ENCODE measurements at regions not wholly inside any gene's neighbourhood (a gene's known extent, or its start where the extent isn't known, plus 50 kb on each side); places are given as distances from the start of the nearest gene placed in this dataset.

- Histone ChIP-seq H4K20me1 (ENCODE audit: insufficient read depth) (no peaks in the 10 kb centered on the region), H3K79me2 (replicated peaks; ENCODE audit: insufficient read depth, low read length) (no peaks in the 10 kb centered on the region), H3K9me2 (ENCODE audit: insufficient read depth, low read length) (no peaks in the 10 kb centered on the region), H3K36me3 (ENCODE audit: insufficient read depth, low read length) (no peaks in the 10 kb centered on the region), H3K4me3 (ENCODE audit: low read length) (no peak overlapping the region), H3K27me3 (ENCODE audit: insufficient read depth, low read depth, low read length) (no peaks in the 10 kb centered on the region), H3K9me3 (ENCODE audit: low read length) (no peaks in the 10 kb centered on the region), H3K9ac (ENCODE audit: low read length) (no peak overlapping the region), H3K4me2 (ENCODE audit: low read length) (no peak overlapping the region), H2AFZ (ENCODE audit: low read depth, low read length) (no peak overlapping the region), H3K27ac (ENCODE audit: low read length) (no peak overlapping the region), H3F3A (ENCODE audit: insufficient read depth, low read length, poor library complexity, severe bottlenecking) (no peaks in the 10 kb centered on the region)
- TF ChIP-seq REST (IDR thresholded peaks at IDR 0.05; ENCODE audit: borderline replicate concordance) (no peak), CTCF (IDR thresholded peaks at IDR 0.05; ENCODE audit: poor library complexity, severe bottlenecking) (no peak), POLR2AphosphoS5 (IDR thresholded peaks at IDR 0.05) (no peak), EZH2 (IDR thresholded peaks at IDR 0.05; ENCODE audit: borderline replicate concordance, insufficient read depth, low read length, poor library complexity, severe bottlenecking) (no peak), EP300 (conservative IDR thresholded peaks at IDR 0.05; ENCODE audit: poor library complexity, severe bottlenecking) (no peak), TAF1 (IDR thresholded peaks at IDR 0.05; ENCODE audit: low read depth) (no peak), RAD21 (conservative IDR thresholded peaks at IDR 0.05) (no peak), MXI1 (conservative IDR thresholded peaks at IDR 0.05; ENCODE audit: poor library complexity, severe bottlenecking) (no peak), SMC3 (conservative IDR thresholded peaks at IDR 0.05; ENCODE audit: poor library complexity) (no peak)
These were observed 490.9 kb upstream of the CFAP20DC start for GRCh38 chr3:59540696-59541095.

GRCh38 chr3:59540241-59540640, 490.4 kb upstream of the CFAP20DC start:
- H3K4me3 ChIP-seq (ENCODE audit: low read length): no peak overlapping the region
- no peak overlapping the region for H3K27ac ChIP-seq (ENCODE audit: low read length)
- no peaks in the 10 kb centered on the region for H3K27me3 ChIP-seq (ENCODE audit: insufficient read depth, low read depth, low read length)
- no peaks in the 10 kb centered on the region for H3K79me2 ChIP-seq (replicated peaks; ENCODE audit: insufficient read depth, low read length)
- H4K20me1 ChIP-seq (ENCODE audit: insufficient read depth): no peaks in the 10 kb centered on the region
- TF ChIP-seq SMC3 (conservative IDR thresholded peaks at IDR 0.05; ENCODE audit: poor library complexity) (no peak), EP300 (conservative IDR thresholded peaks at IDR 0.05; ENCODE audit: poor library complexity, severe bottlenecking) (no peak)
- H2AFZ ChIP-seq (ENCODE audit: low read depth, low read length): no peak overlapping the region
- H3K9me2 ChIP-seq (ENCODE audit: insufficient read depth, low read length): no peaks in the 10 kb centered on the region
- no peak overlapping the region for H3K4me2 ChIP-seq (ENCODE audit: low read length)
- H3K36me3 ChIP-seq (ENCODE audit: insufficient read depth, low read length): no peaks in the 10 kb centered on the region
- H3K9ac ChIP-seq (ENCODE audit: low read length): no peak overlapping the region
- H3K9me3 ChIP-seq (ENCODE audit: low read length): no peaks in the 10 kb centered on the region
- no peaks in the 10 kb centered on the region for H3F3A ChIP-seq (ENCODE audit: insufficient read depth, low read length, poor library complexity, severe bottlenecking)

Measured in neural cell (in vitro differentiated cells).